ENCODE measurements at regions not wholly inside any gene's neighbourhood (a gene's known extent, or its start where the extent isn't known, plus 50 kb on each side); places are given as distances from the start of the nearest gene placed in this dataset.
"Not testable (repeated sequence)": the region's sequence is repeated elsewhere in the genome, so short reads cannot be mapped to it uniquely, and the experiment has no call there.

DNA sequence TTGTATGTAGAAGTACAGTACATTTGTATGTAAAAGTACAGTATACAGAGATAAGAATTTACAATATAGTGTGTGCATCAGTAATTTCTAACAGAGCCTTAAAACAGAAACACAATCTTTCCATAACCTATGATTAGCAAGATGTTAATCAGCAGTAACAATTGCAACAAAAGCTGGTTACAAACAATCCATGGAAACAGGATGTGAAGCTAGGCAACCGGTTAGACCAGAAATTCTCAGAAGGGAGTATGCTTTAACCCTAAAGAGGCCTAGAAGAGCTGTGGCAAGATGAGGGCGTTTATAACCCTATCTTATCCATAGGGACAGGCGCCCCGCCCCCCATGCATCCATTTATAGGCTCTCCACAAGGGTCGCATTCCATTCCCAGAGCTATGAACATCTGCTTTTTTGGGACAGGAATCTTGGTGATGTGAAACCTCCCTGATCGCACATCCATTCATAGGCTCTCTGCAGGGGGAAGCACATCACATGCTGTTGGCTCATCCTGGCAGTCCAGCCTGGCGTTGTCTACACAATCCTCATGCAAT lies 180.3 kb downstream of the PDGFRA start:
- not testable (repeated sequence) for DNase-seq

DNA sequence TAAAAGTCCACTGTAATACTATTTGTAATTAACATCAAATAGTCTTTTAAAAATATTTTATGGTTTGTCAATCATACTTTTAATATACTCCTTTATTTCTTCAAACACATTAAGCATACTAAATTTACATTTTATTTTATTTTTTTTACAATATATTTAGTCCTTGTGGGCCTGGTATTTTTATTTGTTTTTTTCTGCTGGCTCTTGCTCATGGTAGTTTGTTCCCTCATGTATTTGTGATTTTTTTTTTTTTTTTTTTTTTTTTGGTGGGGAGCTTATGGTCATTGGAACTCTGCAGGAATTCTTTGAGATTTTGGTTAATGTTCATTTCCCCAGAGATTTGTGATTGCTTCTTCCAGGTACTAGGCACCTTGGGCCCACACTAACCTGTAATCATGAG lies 185.5 kb downstream of the PDGFRA start:
- DNase-seq: no peak

DNA sequence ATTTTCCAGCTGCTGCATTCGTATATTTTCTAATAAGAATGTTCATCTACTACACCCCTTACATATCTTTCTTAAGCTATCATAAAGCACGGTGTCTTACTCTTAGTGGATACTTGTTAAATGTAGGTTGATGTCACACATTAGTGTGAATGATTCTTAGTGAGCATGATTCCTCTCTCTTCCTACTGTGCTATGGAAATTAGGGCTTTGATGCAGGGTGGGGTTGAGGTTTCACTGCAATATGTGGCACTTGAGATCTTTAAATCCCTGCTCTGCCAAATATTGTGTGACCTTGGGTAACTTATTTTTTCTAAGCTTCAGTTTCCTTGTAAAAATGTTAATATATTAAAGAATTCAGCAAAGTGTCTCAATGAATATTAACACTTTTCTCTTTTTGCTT lies 188.4 kb downstream of the PDGFRA start:
- DNase-seq: no peak

DNA sequence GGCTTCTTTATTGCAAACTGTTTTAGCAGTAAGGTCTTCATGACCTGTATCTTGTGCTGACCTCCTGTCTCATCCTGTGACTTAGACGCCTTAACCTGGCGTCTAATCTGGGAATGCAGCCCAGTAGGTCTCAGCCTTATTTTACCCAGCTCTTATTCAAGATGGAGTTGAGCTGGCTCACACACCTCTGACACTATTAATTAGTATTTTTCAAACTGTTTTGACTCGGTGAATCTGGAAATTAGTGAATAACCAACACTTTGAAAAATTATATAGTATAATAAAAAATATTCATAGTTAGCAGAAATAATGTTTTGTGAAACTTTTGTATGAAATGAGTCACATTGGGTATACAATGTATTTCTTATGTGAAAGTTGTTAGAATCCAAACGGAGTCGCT lies 189.4 kb downstream of the PDGFRA start:
- DNase-seq: no peak

DNA sequence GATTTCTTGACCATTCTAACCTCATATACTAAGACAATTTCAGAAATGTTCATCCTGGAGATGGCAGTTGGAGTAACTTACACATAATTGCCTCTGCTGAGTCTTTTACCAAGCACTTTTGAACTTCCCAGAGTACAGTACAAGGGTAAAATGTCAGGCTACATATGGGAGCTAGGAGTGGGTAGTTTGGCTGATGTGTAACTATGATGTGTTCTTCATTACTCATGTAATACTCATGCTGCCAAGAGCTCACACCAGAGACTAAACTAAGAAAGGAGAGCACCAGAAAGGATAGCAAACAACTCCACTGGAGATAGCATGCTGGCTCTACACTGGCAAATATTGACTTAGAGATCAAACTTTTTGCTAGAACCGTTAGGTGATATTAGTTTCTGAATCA lies 194.0 kb downstream of the PDGFRA start:
- DNase-seq: no peak

DNA sequence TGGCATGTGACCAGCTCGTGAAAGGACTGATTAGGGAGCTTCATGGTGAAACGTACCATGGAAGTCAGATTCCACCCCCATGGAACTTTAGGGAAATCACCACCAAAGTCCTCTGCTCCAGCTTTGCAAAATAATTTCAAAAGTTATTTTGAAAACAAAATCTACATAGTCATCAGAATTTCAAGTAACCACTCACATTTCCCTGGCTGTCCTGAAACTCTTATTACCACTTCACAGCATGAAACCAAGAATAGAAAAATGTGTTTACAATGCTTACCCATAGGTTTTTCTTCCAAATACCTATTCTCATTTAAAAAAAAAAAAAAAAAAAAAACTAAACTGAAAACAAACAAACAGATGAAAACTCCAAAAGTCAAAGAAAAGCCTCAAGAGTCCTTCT lies 198.7 kb downstream of the PDGFRA start:
- DNase-seq: no peak

DNA sequence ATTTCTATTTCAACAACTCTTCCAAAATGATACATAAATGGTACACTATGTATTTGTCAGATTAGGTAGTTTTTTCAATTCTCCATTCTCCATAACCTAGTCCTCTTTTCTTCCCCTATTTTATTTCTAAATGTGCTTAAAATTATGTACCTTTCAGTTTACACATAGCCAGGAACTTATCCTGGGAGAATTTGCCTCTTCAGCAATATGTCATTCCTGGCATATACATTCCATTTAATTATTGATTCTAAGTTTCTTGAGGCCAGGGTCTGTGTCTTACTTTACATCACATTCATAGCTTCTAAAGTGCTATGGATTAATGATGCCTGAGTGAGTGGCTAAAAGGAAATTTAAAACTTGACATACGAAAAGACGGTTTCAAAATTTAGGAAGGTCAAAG lies 199.8 kb downstream of the PDGFRA start:
- DNase-seq: no peak

DNA sequence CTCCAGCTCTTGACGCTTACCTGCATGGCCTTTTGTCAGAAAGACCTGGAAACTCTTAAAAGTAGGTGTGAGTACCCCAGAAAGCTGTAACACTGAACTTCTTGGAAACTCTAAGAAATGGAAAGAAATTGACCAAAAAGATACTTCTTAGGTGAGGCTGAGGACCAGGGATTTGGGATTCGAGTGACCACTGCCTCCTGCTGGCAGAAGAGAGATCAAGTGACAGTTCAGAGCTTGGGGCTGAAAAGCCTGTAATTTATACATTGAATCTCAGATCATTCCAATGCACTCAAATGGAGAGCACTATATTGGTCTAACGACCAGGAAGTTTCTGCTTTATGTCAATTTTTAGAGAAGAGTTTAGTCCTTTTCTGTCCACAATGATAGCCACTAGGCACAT lies 204.6 kb downstream of the PDGFRA start:
- peak; percentile 38 for DNase-seq

DNA sequence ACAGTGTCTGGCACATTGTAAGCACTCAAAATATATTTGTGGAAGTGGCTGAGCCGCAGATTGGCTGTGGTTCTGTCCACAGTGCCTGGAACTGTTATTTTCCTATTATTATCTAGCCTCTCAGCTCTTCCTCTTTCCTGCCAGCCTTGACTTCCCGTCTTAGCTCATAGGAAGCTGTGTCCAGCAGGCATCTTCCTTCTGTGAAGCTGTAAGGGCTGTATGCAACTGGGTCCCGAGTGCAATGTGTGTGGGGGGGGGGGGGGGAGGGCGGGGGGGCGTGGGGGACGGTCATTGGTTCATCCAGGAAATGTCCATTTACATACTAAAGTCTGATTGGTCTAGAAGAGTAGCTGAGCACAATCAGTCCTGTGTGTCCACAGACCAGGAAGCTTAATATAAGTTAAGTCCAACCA lies 210.7 kb downstream of the PDGFRA start:
- DNase-seq: peak; percentile 72

DNA sequence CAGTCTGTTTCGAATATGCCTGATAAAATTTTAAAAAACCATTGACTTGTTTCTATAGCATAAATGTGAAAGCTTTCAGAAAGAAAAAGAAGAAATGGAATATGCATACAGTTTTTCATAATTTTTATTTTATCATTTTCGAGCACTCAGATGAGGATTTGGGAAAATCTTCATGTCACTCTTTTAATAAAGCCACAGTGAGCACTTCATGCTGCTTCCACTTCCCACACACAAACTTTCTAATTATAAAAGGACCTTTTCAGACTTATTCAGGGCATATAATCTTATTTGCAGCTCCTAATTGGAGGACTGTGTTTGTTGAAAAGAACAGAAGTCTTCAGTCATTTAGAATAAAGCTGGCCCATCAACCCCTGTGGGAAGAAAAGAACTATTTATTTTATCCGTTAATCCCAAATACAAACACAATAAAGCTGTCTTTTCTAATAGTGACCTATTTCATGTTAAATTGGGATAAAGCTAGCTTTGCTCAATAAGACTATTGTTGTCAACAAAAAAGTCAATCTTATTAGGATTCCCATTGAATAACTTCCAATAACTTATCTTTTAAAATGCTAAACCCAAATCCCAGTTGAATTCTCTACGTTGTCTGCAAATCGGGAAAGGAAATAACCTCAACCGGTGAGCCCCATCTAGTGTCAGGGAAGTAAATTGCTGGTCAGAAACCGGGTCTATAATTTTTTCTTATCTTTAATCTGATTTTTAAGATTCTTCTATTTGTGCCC lies 211.5 kb downstream of the PDGFRA start:
- peak; percentile 77 for DNase-seq

DNA sequence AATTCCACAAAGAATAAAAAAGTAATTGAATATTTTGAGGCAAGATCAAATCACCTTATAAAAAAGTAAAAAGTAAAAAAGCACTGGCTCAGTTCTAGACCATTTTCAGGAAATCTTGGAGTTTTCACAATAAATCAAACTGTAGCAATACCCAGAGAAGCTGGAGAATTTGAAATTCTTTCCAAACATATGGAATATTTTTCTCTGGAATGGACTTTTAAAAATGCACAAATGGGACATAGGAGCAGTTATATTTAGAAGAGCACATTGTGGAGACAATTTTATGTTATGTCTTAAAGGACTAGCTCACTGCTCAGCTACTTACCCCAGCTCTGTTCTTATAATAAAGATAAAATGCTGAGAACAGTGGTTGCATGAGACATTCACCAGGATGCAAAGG lies 211.9 kb upstream of the KIT start:
- no peak for DNase-seq

DNA sequence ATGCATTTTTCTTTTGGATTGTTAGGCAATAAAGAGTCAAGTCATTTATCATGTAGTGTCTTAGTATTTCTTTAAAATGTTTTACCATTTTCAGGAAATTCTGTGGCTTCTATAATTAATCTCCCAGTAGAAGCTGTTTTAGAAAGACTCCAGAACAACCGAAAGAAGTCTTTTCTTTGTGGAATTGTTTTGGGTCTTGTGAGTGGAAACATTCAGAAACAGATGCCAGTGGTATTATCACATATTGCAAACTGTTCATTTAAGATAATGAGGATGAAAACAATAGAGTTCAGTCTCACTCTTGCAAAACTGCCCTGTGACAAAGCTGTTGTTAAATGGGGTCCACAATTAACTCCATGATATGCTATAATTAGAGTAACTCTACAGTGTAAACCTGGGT lies 211.2 kb upstream of the KIT start:
- DNase-seq: peak; percentile 57

DNA sequence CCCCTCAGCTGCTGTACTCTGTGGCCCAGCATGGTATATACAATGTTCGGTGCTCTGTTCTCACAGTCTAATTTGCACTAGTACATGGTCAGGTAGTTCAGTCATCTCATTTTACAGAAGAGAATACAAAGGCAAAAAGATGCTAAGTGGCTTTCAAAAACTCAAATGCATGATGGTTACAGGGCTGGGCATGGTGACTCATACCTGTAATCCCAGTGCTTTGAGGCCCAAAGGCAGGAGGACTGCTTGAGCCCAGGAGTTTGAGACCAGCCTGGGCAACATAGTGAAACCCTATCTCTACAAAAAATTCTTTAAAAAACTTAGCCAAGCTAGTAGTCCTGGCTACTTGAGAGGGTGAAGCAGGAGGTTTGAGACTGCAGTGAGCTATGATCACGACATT lies 210.5 kb upstream of the KIT start:
- no peak for DNase-seq

DNA sequence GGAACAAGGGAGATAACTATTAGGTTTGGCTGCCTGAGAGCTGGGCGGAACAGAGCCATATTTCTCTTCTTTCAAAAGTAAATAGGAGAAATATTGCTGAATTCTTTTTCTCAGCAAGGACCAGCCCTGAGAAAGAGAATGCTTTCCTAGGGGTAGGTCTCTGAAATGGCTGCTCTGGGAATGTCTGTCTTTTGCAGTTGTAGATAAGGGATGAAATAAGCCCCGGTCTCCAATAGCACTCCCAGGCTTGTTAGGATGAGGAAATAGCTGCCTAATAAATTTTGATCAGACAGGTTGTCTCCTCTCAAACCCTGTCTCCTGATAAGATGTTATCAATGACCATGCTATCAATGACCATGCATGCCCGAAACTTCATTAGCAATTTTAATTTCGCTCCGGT lies 207.8 kb upstream of the KIT start:
- DNase-seq: no peak

DNA sequence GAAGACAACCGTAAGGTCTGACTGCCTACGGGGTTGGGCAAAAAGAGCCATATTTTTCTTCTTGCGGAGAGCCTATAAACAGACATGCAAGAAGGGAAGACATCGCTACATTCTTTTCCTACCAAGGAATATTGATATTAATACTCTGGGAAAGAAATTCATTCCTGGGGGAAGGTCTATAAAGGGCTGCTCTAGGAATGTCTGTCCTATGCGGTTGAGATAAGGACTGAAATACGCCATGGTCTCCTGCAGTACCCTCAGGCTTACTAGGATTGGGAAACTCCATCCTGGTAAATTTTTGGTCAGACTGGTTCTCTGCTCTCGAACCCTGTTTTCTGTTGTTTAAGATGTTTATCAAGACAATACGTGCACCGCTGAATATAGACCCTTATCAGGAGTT lies 190.8 kb upstream of the KIT start:
- DNase-seq: not testable (repeated sequence)

DNA sequence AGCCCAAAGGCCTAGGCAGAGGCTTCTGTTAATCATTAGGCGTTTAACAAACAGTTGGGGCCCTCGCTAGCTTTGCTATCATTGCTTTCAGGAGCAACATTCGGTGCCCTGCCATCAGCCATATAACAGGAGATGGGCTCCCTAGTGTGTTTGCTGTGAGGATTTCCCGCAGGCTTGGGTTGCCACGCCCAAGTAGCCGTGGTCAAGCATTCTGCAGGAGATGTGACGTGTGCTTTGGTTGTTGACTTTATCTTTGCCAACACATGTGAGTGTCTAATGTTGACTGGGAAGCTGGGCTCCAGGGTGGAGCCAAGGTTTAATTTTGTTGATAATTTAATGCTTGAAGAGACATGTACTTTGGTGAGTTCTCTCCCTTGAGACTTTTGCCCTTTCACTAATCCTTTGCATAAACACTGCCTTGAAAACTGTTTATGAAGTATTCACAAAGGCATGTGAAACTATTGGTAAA lies 184.6 kb upstream of the KIT start:
- peak; percentile 97 for DNase-seq

DNA sequence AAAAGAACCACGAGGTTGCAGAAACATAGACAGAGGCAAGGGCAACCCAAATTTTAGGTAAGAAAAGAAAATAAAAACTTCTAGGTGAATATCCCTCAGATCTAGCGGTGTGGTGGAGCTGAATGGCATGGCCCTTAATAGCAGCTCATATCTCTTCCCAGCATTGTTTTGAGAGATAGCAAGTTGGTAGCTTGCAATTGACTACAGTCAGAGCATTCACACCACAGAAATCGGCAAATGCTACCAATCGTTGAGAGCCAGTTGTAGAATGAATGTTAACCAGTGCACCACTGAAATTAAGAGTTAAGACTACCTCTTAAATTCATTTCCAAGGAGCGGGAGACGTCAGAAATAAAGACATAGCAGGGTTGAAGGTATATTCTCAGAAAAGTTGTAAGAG lies 184.0 kb upstream of the KIT start:
- peak; percentile 80 for DNase-seq

DNA sequence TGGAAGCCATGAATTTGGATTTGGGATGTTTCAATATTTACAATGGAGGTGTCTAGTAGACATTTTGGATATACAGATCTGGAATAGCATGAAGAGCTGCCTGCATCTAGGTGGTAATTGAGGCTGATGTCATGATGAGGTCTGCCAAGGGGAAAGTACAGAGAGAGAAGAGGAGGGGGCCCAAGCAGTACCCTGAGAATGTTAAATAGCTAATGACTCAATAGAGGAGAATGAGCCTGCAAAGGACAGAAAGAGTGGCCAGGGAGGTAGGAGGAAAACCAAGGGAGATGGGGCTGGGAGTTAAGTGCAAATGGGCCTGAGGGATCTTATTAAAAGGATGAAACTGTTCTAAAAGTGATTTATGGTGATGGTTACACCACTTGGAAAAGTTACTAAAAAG lies 182.2 kb upstream of the KIT start:
- no peak for DNase-seq

DNA sequence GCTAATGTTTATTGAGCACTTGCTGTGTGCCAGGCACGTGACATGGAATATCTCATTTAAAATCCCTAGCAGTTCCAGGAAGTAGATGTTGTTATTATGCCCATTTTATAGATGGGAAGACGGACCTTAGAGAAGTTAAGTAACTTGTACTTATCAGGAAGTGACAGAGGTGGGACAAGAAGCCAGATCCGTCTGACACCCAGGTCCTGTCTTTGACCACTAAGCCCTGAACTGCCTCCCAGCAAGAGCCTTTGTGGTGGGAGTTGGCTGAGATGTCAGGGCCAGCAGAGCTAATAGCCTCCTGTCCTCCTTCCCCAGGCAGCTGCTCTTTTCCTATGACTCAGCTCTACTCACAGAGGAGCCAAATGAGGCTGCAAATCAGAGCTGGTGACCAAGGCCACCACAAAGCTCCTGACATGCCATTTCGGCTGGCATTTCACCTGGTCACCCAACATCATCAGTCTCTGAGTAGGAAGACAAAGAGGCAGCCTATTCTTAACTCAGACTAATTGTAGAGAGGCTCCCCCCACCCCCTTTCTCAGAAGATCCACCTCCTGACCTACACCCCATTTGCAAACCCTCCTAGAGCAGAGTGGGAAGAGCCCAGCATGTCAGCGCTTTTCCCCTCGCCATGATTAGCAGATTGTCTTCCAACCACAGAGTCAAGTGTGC lies 175.1 kb upstream of the KIT start:
- DNase-seq: peak; percentile 37

DNA sequence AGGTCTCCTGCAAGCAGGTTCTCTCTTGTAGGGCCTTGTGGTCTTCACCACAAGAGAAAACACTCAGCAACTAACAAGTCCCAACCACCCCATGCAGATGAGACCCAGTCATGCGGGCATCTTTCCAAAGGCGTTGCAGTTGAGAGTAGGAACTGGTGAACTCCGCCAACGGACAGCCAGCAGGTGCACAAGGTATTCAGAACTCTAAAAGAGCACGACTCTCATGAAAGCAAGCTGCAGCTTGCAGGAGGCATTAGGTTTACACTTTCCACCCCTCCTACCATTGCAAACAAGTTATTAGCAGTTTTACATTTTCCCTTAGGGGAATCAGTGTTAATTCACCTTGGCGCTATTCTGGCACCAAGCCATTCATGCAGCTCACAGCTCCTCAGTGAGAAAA lies 173.4 kb upstream of the KIT start:
- no peak for DNase-seq

DNA sequence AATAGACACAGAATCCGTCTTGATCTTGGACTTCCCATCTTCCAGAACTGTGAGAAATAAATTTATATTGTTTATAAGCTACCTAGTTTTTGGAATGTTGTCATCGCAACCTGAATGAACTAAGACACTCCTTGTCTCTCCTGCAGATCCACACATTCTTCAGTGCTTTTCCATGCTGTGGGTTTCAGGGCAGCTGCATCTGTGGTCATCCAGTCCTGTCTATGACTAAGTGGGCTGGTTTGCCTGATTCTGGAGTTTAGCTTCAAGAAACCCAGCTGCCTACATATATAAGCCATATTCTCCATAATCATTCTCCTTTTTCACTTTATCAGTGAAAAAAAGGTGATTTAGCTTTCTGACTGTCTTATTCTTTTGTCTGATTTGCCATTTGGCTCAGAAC lies 170.3 kb upstream of the KIT start:
- DNase-seq: no peak

DNA sequence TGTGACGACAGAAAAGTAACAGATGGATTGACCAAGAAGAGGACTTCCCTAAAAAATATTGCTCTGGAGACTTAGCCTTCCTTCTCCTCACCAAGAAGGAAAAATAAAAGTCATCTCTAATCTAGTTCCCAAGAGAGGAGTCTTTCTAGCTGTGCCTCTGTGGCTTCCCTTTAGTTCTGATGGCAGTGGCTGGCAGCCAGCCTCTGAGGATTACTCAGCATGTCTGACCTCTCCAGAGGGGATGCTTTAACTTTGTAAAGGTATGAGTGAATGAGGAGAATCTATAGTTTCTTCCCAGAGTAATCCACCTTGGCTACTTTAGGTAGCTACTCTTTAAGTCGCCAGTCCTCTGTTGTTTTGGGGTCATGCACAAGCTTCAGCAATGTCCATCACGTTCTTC lies 163.9 kb upstream of the KIT start:
- DNase-seq: peak; percentile 17

DNA sequence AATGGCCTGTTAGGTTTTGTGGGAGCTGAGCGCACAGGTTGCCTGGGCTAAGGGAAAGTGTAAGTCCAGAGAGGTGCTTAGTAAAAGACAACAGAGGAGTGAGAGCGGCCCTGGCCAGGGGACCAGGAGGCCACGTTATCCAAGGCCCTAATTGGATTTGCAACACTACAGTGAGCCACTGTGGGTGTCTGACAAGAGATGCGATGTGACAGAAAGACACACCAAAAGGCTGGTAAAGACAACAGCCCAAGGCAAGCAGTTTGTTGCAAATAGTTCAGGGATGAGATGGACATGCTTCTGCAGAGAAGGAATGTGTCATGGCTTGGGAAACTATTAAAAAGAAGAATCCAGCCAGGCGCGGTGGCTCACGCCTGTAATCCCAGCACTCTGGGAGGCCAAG lies 162.7 kb upstream of the KIT start:
- no peak for DNase-seq

DNA sequence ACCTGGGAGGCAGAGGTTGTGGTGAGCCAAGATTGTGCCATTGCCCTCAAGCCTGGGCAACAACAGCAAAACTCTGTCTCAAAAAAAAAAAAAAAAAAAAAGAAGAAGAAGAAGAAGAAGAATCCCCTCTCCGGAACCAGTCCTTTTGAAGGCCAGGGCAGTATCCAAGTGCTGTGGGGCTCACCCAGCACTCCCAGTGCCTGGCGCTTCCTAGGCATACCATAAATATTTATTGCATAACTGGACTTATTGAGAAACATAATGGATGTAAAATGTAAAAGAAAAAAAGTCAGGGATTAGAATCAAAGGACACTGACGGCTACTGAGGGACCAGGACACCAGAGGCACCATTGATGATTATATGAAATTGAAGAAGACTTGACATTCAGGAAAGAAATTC lies 162.1 kb upstream of the KIT start:
- DNase-seq: no peak

DNA sequence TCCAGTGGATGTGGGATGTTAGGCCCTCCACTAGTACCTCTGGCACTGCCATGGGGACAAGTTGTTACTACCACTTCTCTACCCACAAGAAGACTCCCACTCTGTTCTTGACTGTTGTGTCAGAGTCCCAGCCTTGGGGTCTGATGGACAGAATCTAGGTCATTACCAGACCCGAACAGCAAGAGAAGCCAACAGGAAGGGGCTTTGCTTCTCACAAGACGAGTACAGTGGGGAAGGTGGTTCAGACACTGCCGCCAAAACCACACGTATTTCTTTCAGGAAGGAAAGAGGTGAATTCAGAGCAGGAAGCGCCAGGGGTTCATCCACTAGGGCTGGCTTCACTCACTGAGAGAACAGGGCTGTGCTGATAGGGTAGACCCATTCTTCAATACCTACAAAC lies 161.3 kb upstream of the KIT start:
- DNase-seq: no peak
